Keratinocyte (primary cell): ENCODE measurements at regions not wholly inside any gene's neighbourhood (a gene's known extent, or its start where the extent isn't known, plus 50 kb on each side); places are given as distances from the start of the nearest gene placed in this dataset.

Experiments used
- CTCF ChIP-seq, 3 experiments: IDR thresholded peaks in 1 of 3; conservative IDR thresholded peaks in 1 of 3; optimal IDR thresholded peaks in 1 of 3; 2 replicates in 2 of 3; 3 replicates in 1 of 3; pipeline versions ENCODE3 to v1.5.1; 2011; ENCODE audit warnings: low read length in 3 of 3, mild to moderate bottlenecking in 3 of 3, moderate library complexity in 2 of 3, control low read depth in 1 of 3, inconsistent platforms in 1 of 3; ENCODE audit not compliant: insufficient read depth in 2 of 3; ENCODE audit errors: extremely low read depth in 1 of 3
- EZH2 ChIP-seq: IDR thresholded peaks from one replicate; pipeline ENCODE4 v1.6.1; 2012; ENCODE audit warnings: inconsistent platforms, mild to moderate bottlenecking, low read length, moderate library complexity

DNA sequence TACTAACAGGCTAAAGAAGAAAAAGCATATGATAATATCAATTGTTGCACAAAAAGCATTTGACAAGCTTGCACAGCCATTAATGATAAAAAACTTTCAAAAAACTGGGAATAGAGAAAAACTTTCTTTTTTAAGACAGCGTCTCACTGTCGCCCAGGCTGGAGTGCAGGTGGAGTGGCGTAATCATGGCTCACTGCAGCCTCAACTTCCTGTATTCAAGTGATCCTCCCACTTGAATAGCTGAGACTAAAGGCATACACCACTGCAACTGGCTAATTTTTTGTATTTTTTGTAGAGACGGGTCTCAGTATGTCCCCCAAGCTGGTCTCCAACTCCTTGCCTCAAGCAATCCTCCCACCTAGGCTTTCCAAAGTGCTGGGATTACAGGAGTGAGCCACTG lies 382.8 kb downstream of the TSHZ3 start:
- TF ChIP-seq CTCF (optimal IDR thresholded peaks at IDR 0.05 in 1 of 3, IDR thresholded peaks at IDR 0.05 in 1 of 3, conservative IDR thresholded peaks at IDR 0.05 in 1 of 3; ENCODE audit: extremely low read depth in 1 of 3, insufficient read depth in 2 of 3, low read length in 3 of 3) (no peak), EZH2 (no peak)
